DOHH2 (cell line): ENCODE measurements at regions not wholly inside any gene's neighbourhood (a gene's known extent, or its start where the extent isn't known, plus 50 kb on each side); places are given as distances from the start of the nearest gene placed in this dataset.

Experiments
- H3F3A ChIP-seq: fragments of 200-600 bp; sonication (generic), shearing (Covaris generic); 2 replicates; pipeline ENCODE4 v1.6.0; 2016; ENCODE audit warnings: antibody characterized with exemption, mild to moderate bottlenecking; ENCODE audit not compliant: control insufficient read depth, insufficient read depth
- H3K27ac ChIP-seq: fragments of 200-600 bp; sonication (generic); 2 replicates; pipeline ENCODE4 v1.5.1; 2014; ENCODE audit warnings: low read depth, mild to moderate bottlenecking, low read length, moderate library complexity
- H3K27me3 ChIP-seq: fragments of 200-600 bp; sonication (generic); 2 replicates; pipeline ENCODE4 v1.6.1; 2014; ENCODE audit warnings: mild to moderate bottlenecking, low read length, mixed read lengths; ENCODE audit not compliant: control insufficient read depth
- H3K36me3 ChIP-seq: fragments of 200-600 bp; sonication (generic); 2 replicates; pipeline ENCODE4 v1.6.1; 2014; ENCODE audit warnings: mild to moderate bottlenecking, low read length, moderate library complexity, mixed read lengths; ENCODE audit not compliant: control insufficient read depth
- H3K4me1 ChIP-seq: fragments of 200-600 bp; sonication (generic); 2 replicates; pipeline ENCODE4 v1.6.1; 2014; ENCODE audit warnings: mild to moderate bottlenecking, low read length, mixed read lengths; ENCODE audit not compliant: control insufficient read depth
- H3K4me2 ChIP-seq: fragments of 200-600 bp; sonication (generic); 2 replicates; pipeline ENCODE4 v1.6.0; 2014; ENCODE audit warnings: mild to moderate bottlenecking, low read length, moderate library complexity
- H3K4me3 ChIP-seq: fragments of 200-600 bp; sonication (generic); 2 replicates; pipeline ENCODE4 v1.5.1; 2014; ENCODE audit warnings: mild to moderate bottlenecking, low read length, mixed read lengths
- H3K79me2 ChIP-seq: fragments of 200-600 bp; sonication (generic); 2 replicates; pipeline ENCODE4 v1.6.1; 2014; ENCODE audit warnings: mild to moderate bottlenecking, low read length, mixed read lengths; ENCODE audit not compliant: control insufficient read depth
- H3K9me2 ChIP-seq: fragments of 200-600 bp; sonication (generic); replicated peaks from 2 replicates; pipeline ENCODE4 v1.6.1; 2014; ENCODE audit warnings: mild to moderate bottlenecking, low read length, mixed read lengths; ENCODE audit not compliant: control insufficient read depth
- H3K9me3 ChIP-seq: fragments of 200-600 bp; sonication (generic); 2 replicates; pipeline ENCODE4 v1.6.1; 2014; ENCODE audit warnings: antibody characterized with exemption, low read length, mixed read lengths; ENCODE audit not compliant: control insufficient read depth, insufficient read depth
- H4K20me1 ChIP-seq: fragments of 200-600 bp; sonication (generic); 2 replicates; pipeline ENCODE4 v1.6.0; 2014; ENCODE audit warnings: low read depth, mild to moderate bottlenecking, antibody characterized with exemption, low read length, moderate library complexity; ENCODE audit not compliant: control insufficient read depth, insufficient read depth
- EZH2phosphoT487 ChIP-seq: fragments of 200-600 bp; sonication (generic); IDR thresholded peaks from 2 replicates; pipeline ENCODE4 v1.6.1; 2017; ENCODE audit warnings: borderline replicate concordance, mild to moderate bottlenecking, antibody characterized with exemption, low read length, moderate library complexity, mixed read lengths
- TF ChIP-seq, protein P1 (sequence below): fragments of 200-600 bp; sonication (generic); IDR thresholded peaks from one replicate; pipeline ENCODE4 v1.5.1; 2014; ENCODE audit warnings: antibody characterized with exemption, mild to moderate bottlenecking, low read depth, low read length; ENCODE audit not compliant: poor library complexity, severe bottlenecking

DNA sequence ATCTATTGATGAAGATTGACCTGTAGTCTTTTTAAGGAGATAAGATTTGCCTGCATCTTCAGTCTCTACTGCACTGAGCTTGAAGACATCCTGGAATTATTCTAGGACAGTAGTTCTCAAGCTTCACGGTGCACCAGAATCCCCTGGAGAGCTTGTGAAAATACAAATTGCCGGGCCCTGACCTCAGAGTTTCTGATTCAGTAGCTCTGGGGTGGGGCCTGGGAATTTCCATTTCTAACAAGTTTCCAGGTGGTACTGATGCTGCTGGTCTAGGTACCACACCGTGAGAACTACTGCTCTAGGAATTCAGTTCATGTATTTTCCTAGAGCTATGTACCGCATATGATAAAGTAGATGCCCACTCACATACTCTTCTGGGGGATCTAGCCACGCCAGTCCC lies 246.1 kb downstream of the HS3ST3B1 start:
- no peaks in the 10 kb centered on the region for H3K27me3 ChIP-seq
- no peak overlapping the region for H3K27ac ChIP-seq
- H3F3A ChIP-seq = no peaks in the 10 kb centered on the region
- H3K4me3 ChIP-seq = no peak overlapping the region
- no peaks in the 10 kb centered on the region for H3K9me2 ChIP-seq
- no peaks in the 10 kb centered on the region for H4K20me1 ChIP-seq
- no peaks in the 10 kb centered on the region for H3K4me1 ChIP-seq
- no peaks in the 10 kb centered on the region for H3K9me3 ChIP-seq
- no peaks in the 10 kb centered on the region for H3K36me3 ChIP-seq
- H3K4me2 ChIP-seq = no peak overlapping the region
- no peaks in the 10 kb centered on the region for H3K79me2 ChIP-seq
- TF ChIP-seq EZH2phosphoT487 = no peak
- TF ChIP-seq, protein P1, sequence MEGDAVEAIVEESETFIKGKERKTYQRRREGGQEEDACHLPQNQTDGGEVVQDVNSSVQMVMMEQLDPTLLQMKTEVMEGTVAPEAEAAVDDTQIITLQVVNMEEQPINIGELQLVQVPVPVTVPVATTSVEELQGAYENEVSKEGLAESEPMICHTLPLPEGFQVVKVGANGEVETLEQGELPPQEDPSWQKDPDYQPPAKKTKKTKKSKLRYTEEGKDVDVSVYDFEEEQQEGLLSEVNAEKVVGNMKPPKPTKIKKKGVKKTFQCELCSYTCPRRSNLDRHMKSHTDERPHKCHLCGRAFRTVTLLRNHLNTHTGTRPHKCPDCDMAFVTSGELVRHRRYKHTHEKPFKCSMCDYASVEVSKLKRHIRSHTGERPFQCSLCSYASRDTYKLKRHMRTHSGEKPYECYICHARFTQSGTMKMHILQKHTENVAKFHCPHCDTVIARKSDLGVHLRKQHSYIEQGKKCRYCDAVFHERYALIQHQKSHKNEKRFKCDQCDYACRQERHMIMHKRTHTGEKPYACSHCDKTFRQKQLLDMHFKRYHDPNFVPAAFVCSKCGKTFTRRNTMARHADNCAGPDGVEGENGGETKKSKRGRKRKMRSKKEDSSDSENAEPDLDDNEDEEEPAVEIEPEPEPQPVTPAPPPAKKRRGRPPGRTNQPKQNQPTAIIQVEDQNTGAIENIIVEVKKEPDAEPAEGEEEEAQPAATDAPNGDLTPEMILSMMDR = no peak

DNA sequence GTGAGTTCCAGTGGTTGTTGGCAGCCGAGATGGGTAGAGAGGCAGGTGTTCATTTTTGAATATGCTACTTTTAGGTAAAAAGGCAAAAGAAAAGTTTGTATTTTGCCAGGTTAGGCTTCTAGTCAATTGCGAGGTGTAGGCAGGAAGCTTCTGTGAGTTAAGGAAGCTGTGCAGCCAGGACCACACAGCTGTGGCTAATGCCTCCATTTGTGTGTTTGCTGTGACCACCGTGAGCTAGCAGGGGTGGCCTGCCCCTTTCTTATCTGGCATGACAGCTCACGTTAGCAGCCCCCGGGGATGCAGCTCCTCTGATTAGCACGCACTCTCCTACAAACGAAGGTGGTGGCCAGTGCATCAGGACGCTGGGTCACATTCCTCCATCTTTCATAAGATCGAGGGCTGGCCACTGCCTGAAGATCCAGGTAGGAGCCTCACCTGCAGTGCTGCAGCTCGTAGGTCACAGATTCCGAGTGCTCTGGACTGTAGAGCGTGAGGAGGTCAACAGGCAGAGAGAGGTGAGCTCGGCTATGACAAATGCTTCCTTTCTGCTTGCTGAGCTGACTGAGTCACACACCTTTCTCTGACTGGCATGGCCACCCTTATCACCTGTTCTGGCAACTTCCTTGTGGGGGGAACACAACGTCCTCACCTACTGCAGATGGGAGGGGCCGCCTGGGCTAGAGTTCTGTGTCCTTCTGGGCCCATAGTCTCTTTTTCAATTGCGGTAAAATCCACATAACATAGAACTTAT lies 244.4 kb downstream of the HS3ST3B1 start:
- no peak overlapping the region for H3K4me2 ChIP-seq
- no peak for TF ChIP-seq EZH2phosphoT487
- TF ChIP-seq, protein P1 = no peak
- no peaks in the 10 kb centered on the region for H3K4me1 ChIP-seq
- no peaks in the 10 kb centered on the region for H3K79me2 ChIP-seq
- no peaks in the 10 kb centered on the region for H3K9me3 ChIP-seq
- H3F3A ChIP-seq = no peaks in the 10 kb centered on the region
- no peaks in the 10 kb centered on the region for H3K36me3 ChIP-seq
- H3K4me3 ChIP-seq = no peak overlapping the region
- no peaks in the 10 kb centered on the region for H3K27me3 ChIP-seq
- H3K9me2 ChIP-seq = no peaks in the 10 kb centered on the region
- no peaks in the 10 kb centered on the region for H4K20me1 ChIP-seq
- H3K27ac ChIP-seq = no peak overlapping the region

DNA sequence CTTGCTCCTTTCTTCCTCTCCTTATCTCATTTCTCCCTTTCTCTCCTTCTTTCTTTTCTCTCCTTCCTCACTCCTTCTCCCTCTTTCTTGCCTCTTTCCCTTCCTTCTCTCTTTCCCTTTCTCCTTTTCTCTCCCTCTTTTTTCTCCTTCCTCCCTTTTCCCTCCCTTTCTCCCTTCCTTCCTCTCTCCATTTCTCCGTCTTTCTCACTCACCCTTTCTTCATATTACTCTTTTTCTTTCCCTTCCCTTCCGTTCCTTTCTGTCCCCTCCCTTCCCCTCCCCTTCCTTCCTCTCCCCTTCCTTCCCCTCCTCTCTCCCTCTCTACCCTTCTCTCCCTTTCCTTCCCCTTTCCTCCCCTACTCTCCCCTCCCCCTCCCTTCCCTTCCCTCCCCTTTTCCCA lies 240.8 kb downstream of the HS3ST3B1 start:
- H3K4me2 ChIP-seq = no peak overlapping the region
- H3K36me3 ChIP-seq = no peaks in the 10 kb centered on the region
- H3K79me2 ChIP-seq = no peaks in the 10 kb centered on the region
- no peaks in the 10 kb centered on the region for H3K4me1 ChIP-seq
- H3K27me3 ChIP-seq = no peaks in the 10 kb centered on the region
- H3K27ac ChIP-seq = no peak overlapping the region
- no peaks in the 10 kb centered on the region for H3F3A ChIP-seq
- no peak overlapping the region for H3K4me3 ChIP-seq
- no peaks in the 10 kb centered on the region for H3K9me2 ChIP-seq
- H4K20me1 ChIP-seq = no peaks in the 10 kb centered on the region
- TF ChIP-seq, protein P1 = no peak
- TF ChIP-seq EZH2phosphoT487 = no peak
- H3K9me3 ChIP-seq = no peaks in the 10 kb centered on the region
